ENCODE measurements at regions not wholly inside any gene's neighbourhood (a gene's known extent, or its start where the extent isn't known, plus 50 kb on each side); places are given as distances from the start of the nearest gene placed in this dataset.

GRCh38 chr4:154088741-154089140 is 299.9 kb upstream of the SFRP2 start:
- no peak overlapping the region for H3K4me3 ChIP-seq (ENCODE audit: low read depth, low read length)
- DNase-seq (ENCODE audit: low read depth): peak; percentile 74
- TF ChIP-seq, protein P1, sequence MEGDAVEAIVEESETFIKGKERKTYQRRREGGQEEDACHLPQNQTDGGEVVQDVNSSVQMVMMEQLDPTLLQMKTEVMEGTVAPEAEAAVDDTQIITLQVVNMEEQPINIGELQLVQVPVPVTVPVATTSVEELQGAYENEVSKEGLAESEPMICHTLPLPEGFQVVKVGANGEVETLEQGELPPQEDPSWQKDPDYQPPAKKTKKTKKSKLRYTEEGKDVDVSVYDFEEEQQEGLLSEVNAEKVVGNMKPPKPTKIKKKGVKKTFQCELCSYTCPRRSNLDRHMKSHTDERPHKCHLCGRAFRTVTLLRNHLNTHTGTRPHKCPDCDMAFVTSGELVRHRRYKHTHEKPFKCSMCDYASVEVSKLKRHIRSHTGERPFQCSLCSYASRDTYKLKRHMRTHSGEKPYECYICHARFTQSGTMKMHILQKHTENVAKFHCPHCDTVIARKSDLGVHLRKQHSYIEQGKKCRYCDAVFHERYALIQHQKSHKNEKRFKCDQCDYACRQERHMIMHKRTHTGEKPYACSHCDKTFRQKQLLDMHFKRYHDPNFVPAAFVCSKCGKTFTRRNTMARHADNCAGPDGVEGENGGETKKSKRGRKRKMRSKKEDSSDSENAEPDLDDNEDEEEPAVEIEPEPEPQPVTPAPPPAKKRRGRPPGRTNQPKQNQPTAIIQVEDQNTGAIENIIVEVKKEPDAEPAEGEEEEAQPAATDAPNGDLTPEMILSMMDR (IDR thresholded peaks at IDR 0.05; ENCODE audit: insufficient read depth, low read depth, low read length): no peak

DNA sequence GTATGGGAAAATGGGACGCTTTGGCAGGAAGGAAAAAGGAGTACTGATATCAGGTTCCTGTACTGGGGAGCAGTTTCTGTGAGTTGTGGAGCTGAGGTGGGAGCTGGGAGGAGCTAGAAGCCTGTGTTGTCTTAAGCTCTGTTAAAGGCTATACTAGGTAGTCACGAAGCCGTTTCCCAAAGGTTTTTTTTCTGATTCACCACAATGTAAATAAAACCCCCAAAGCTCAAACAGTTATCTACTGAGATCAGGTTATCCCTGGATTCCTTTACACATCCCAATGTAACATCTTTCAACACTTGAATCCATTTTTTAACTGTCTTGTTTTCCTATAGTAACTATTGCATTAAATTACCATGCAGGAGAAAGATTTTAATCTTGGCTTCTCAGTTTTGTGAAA is 297.4 kb upstream of the SFRP2 start:
- TF ChIP-seq, protein P1 (IDR thresholded peaks at IDR 0.05; ENCODE audit: insufficient read depth, low read depth, low read length): no peak

GRCh38 chr4:154084864-154085263 is 296.0 kb upstream of the SFRP2 start:
- no peak for DNase-seq (ENCODE audit: low read depth)
- no peak overlapping the region for H3K4me3 ChIP-seq (ENCODE audit: low read depth, low read length)
- TF ChIP-seq, protein P1 (IDR thresholded peaks at IDR 0.05; ENCODE audit: insufficient read depth, low read depth, low read length): no peak

More for the DNA sequence above, 297.4 kb upstream of the SFRP2 start:
- DNase-seq (ENCODE audit: low read depth): no peak
- no peak overlapping the region for H3K4me3 ChIP-seq (ENCODE audit: low read depth, low read length)

- peak; percentile 35 for DNase-seq (ENCODE audit: low read depth)
- H3K4me3 ChIP-seq (ENCODE audit: low read depth, low read length): no peak overlapping the region
- TF ChIP-seq, protein P1 (IDR thresholded peaks at IDR 0.05; ENCODE audit: insufficient read depth, low read depth, low read length): peak; percentile 45
Measured at GRCh38 chr4:154082760-154083535, 294.1 kb upstream of the SFRP2 start.

DNA sequence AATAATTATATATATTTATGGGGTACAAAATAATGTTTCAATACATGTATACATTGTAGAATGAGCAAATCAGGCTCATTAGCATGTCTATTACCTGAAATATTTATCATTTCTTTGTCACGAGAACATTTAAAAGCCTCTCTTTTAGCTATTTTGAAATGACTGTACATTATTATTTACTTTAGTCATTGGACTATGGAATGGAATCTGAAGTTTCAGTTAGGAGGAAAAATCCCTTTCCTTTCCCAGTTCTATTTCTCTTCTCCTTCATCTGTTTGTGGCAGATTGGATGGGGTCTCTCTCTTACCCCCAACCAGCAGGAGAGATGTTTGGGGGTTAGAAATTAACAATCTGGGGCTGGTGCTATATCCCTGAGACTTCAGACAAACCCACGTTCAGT is 292.5 kb upstream of the SFRP2 start:
- no peak overlapping the region for H3K4me3 ChIP-seq (ENCODE audit: low read depth, low read length)
- TF ChIP-seq, protein P1 (IDR thresholded peaks at IDR 0.05; ENCODE audit: insufficient read depth, low read depth, low read length): no peak
- no peak for DNase-seq (ENCODE audit: low read depth)

- no peak for DNase-seq (ENCODE audit: low read depth)
- H3K4me3 ChIP-seq (ENCODE audit: low read depth, low read length): no peak overlapping the region
- TF ChIP-seq, protein P1 (IDR thresholded peaks at IDR 0.05; ENCODE audit: insufficient read depth, low read depth, low read length): no peak
Measured at GRCh38 chr4:154078504-154079350, 289.8 kb upstream of the SFRP2 start.
